Femur (tissue), 1 donor: ENCODE measurements at regions not wholly inside any gene's neighbourhood (a gene's known extent, or its start where the extent isn't known, plus 50 kb on each side); places are given as distances from the start of the nearest gene placed in this dataset.
"Not testable (repeated sequence)": the region's sequence is repeated elsewhere in the genome, so short reads cannot be mapped to it uniquely, and the experiment has no call there.

Experiments used
- DNase-seq: peaks from one replicate; pipeline ENCODE4 v3.0.0-alpha.2; 2017

- DNase-seq: no peak
Measured at GRCh38 chr5:13470975-13471374, 473.5 kb downstream of the DNAH5 start.

- no peak for DNase-seq
Measured at GRCh38 chr5:13470263-13470662, 474.2 kb downstream of the DNAH5 start.

- DNase-seq: no peak
Measured at GRCh38 chr5:13464532-13465193, 479.8 kb downstream of the DNAH5 start.

DNA sequence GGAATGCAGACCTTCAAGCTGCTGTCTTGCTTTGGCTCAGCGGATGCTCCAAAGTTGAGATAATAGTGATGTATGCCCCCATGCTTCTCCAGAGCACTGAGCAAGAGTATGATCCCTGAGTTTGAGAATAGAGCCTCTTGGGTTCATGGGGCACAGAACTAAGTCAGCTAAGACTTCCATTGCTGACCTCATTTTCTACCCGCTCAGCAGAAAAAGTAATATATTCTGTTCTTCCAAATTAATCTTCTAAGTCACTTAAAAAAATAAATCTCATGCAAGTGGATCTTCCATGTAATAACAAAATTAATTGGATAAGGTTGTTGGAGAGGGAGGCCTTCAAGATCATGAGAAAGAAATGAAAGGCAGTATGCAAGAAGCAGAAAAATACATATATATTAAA is 483.9 kb downstream of the DNAH5 start:
- no peak for DNase-seq

- no peak for DNase-seq
Measured at GRCh38 chr5:13454050-13454449, 490.4 kb downstream of the DNAH5 start.

DNA sequence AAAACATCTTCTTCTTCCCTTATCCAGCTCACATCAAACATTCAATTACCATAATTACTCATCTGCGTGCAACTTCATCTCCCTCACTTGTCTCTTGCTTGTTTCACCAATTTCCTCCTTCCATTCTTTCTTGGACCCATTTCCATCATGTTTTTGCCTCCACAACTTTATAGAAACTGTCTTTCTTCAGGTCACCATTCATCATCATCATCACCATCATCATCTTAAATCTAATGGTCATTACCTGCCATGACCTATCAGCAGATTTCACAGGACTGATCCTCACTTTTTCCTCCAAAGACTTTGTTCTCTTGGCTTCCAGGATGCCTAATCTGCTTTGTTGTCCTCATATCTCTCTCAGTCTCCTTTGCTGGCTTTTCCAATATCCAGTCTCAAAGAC is 495.6 kb downstream of the DNAH5 start:
- DNase-seq: no peak

GRCh38 chr5:13439430-13439829 is 505.1 kb downstream of the DNAH5 start:
- no peak for DNase-seq

GRCh38 chr5:13427827-13428557 is 516.5 kb downstream of the DNAH5 start:
- DNase-seq: no peak

GRCh38 chr5:13412040-13412595 is 532.4 kb downstream of the DNAH5 start:
- no peak for DNase-seq

DNA sequence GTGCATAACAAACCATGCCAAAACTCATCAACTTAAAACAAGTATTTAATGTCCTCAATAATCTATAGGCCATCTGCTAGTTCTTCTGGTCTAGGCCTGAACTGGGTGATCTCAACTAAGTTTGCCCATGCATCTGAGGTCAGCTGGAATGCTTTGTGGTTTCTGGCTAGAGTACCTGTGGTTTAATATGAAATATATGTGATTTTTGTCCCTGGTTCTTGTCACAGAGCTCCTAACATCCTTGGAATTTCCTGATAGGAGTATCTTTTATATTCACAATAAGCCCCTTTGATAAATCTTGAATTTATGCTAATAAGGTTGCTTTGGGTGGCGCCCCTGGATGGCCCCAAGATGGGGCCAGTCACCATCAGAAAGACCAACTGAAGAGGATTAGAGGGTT is 535.9 kb downstream of the DNAH5 start:
- DNase-seq: no peak

- DNase-seq: no peak
Measured at GRCh38 chr5:13403351-13403750, 541.1 kb downstream of the DNAH5 start.

GRCh38 chr5:13385066-13385465 is 559.4 kb downstream of the DNAH5 start:
- DNase-seq: no peak

DNA sequence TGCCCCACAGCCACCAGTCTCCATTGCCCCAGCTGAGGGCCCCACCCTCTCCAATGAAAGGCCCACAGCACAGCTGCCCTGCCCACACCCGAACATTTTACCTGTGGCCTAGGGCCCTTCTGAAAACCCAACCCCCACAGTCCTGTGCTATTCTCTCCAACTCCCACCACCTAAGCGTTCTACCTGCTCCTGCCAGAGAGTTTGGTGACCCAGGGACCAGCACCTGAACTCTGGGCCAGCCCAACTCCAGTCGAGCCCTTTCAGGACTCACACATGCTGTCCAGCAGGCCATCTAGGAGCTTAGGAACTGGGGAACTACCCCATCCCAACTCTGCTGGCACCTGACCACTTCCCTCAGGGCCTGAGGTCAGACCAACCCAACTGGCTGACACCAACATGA is 562.3 kb downstream of the DNAH5 start:
- no peak for DNase-seq

GRCh38 chr5:13378091-13378490 is 566.4 kb downstream of the DNAH5 start:
- no peak for DNase-seq

DNA sequence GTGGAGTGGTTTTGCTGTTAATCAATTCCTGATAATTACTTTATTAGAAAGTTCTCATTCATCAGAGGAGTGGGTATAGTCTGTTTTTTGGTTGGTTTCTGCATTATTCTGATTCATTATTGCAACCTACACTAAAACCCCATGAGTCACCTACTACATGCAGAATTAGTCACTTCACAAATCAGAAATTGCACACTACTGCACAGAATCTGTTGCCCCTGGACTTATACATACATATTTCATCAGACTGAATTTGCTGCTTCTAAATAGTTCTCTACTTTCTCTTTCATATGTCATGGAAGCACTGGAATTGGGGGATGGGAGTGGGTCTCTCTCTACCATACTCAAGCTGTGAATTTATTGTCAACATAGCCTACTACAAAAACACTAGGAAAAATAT is 585.1 kb downstream of the DNAH5 start:
- DNase-seq: no peak

DNA sequence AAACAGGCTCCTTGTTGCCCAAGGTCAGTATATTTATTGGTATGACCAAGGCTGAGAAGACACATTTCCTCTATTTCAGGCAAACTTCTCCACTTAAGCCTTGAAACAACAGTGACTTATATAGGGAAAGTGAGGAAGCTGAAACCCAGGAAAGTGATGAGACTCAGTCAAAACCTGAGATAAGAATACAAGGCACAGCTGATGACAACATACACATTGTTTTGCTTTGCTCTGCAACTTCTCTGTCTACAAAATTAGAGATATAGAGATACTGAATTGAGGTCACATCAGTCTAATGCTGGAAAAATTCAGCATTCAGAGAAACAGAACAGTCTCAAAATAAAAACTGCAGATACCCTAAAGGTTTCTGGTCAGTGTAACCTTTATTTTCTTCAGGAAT is 586.1 kb downstream of the DNAH5 start:
- no peak for DNase-seq

DNA sequence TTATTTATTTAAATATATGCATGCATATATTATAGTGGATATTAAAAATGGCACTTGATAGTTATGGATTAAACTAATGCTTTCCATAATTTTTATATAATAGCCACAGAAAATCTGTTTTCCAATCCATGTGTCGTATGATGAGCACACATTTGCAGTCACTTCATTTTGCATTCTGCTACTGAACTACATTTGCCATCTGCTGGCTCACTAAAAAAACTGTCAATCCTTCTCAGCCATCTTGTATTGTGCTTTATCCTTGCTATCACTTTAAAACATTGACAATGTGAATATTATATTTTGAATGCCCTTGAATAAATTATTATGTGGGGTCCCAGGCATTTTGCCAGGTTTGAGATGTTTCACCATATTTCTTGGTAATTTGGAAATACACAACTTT is 586.6 kb downstream of the DNAH5 start:
- no peak for DNase-seq

GRCh38 chr5:13356226-13356625 is 588.3 kb downstream of the DNAH5 start:
- DNase-seq: no peak

- DNase-seq: no peak
Measured at GRCh38 chr5:13354611-13355010, 589.9 kb downstream of the DNAH5 start.

DNA sequence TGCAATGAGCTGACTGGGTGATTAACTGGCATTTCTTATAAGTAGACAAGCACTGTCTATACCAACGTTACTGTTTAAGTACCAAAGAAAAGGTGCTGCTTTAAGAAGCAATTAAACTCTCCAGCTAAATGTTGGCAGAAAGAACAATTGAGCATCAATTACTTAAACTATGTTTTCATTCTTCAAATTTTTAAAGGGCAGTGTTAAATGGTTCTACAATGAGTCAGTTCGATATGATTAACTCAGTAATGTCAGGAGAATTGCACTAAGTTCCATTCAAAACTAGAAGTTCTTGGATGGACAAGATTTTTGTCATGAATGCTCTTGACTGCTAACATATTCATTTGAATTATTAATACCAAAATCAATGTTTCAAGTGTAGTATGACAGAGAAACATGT is 593.7 kb downstream of the DNAH5 start:
- no peak for DNase-seq

GRCh38 chr5:13348568-13348967 is 595.9 kb downstream of the DNAH5 start:
- DNase-seq: no peak

- no peak for DNase-seq
Measured at GRCh38 chr5:13346401-13346800, 598.1 kb downstream of the DNAH5 start.

DNA sequence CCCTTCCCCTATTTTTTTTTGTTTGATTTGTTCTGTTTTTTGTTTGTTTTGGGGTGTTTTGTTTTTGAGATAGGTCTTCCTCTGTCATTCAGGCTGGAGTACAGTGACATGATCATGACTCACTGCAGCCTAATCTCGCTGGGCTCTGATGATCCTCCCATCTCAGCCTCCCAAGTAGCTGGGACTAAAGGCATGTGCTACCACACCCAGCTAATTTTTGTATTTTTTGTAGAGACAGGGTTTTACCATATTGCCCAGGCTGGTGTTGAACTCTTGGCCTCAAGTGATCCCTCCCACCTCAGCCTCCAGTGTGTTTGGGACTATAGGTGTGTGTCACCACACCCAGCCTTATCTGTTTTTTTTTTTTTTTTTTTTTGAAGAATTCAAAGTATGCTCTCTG is 605.4 kb downstream of the DNAH5 start:
- DNase-seq: no peak

GRCh38 chr5:13335026-13335425 is 609.5 kb downstream of the DNAH5 start:
- not testable (repeated sequence) for DNase-seq

GRCh38 chr5:13331585-13331984 is 612.9 kb downstream of the DNAH5 start:
- no peak for DNase-seq
